Trophoblast cell (in vitro differentiated cells and primary cell): ENCODE measurements at regions not wholly inside any gene's neighbourhood (a gene's known extent, or its start where the extent isn't known, plus 50 kb on each side); places are given as distances from the start of the nearest gene placed in this dataset.

Experiments used
- DNase-seq, 2 donors: peaks; one replicate each; pipeline ENCODE4 v3.0.0-alpha.2; 2016
- H2AFZ ChIP-seq: 2 replicates; pipeline ENCODE4 v1.6.1; 2013; ENCODE audit warnings: low read length, moderate library complexity, mild to moderate bottlenecking; ENCODE audit not compliant: insufficient read depth, poor library complexity
- H2AK5ac ChIP-seq: 2 replicates; pipeline ENCODE4 v1.6.1; 2013; ENCODE audit warnings: mild to moderate bottlenecking, low read length
- H2BK120ac ChIP-seq: 2 replicates; pipeline ENCODE4 v1.6.1; 2013; ENCODE audit warnings: low read length, mild to moderate bottlenecking, moderate library complexity; ENCODE audit not compliant: insufficient read depth, poor library complexity
- H2BK12ac ChIP-seq: 2 replicates; pipeline ENCODE4 v1.6.1; 2013; ENCODE audit warnings: mild to moderate bottlenecking, low read length, moderate library complexity
- H2BK5ac ChIP-seq: 2 replicates; pipeline ENCODE4 v1.6.1; 2013; ENCODE audit warnings: low read length, low read depth, moderate library complexity, mild to moderate bottlenecking; ENCODE audit not compliant: poor library complexity
- H3K14ac ChIP-seq: 2 replicates; pipeline ENCODE4 v1.6.1; 2013; ENCODE audit warnings: mild to moderate bottlenecking, low read length
- H3K18ac ChIP-seq: 2 replicates; pipeline ENCODE4 v1.6.1; 2013; ENCODE audit warnings: mild to moderate bottlenecking, low read length
- H3K23ac ChIP-seq: 2 replicates; pipeline ENCODE4 v1.6.1; 2013; ENCODE audit warnings: low read length
- H3K27ac ChIP-seq: 2 replicates; pipeline ENCODE4 v1.5.1; 2013; ENCODE audit warnings: low read depth, mild to moderate bottlenecking, inconsistent platforms, low read length, moderate library complexity
- H3K27me3 ChIP-seq: 2 replicates; pipeline ENCODE4 v1.6.1; 2013; ENCODE audit warnings: inconsistent platforms, mild to moderate bottlenecking, low read length, moderate library complexity; ENCODE audit not compliant: insufficient read depth
- H3K36me3 ChIP-seq, 2 experiments: 1 replicate in 1 of 2; 2 replicates in 1 of 2; pipeline ENCODE4 v1.6.1; 2013; ENCODE audit warnings: low read length in 2 of 2, mild to moderate bottlenecking in 2 of 2, moderate library complexity in 1 of 2; ENCODE audit not compliant: insufficient read depth in 2 of 2, control insufficient read depth in 1 of 2
- H3K4ac ChIP-seq: 2 replicates; pipeline ENCODE4 v1.6.1; 2013; ENCODE audit warnings: low read depth, mild to moderate bottlenecking, low read length, moderate library complexity
- H3K4me1 ChIP-seq, 2 experiments: 1 replicate in 1 of 2; 2 replicates in 1 of 2; pipeline ENCODE4 v1.6.1; 2013; ENCODE audit warnings: low read length in 2 of 2, mild to moderate bottlenecking in 2 of 2, moderate library complexity in 1 of 2; ENCODE audit not compliant: insufficient read depth in 2 of 2, control insufficient read depth in 1 of 2
- H3K4me2 ChIP-seq: 2 replicates; pipeline ENCODE4 v1.6.1; 2013; ENCODE audit warnings: inconsistent platforms, mild to moderate bottlenecking, low read length, moderate library complexity
- H3K4me3 ChIP-seq: 2 replicates; pipeline ENCODE4 v1.5.1; 2013; ENCODE audit warnings: mild to moderate bottlenecking, low read depth, low read length, inconsistent platforms
- H3K79me1 ChIP-seq: one replicate; pipeline ENCODE4 v1.6.1; 2013; ENCODE audit warnings: low read length
- H3K79me2 ChIP-seq: 2 replicates; pipeline ENCODE4 v1.6.1; 2013; ENCODE audit warnings: low read length, mild to moderate bottlenecking; ENCODE audit not compliant: control insufficient read depth, insufficient read depth, poor library complexity
- H3K9ac ChIP-seq: 2 replicates; pipeline ENCODE4 v1.6.1; 2013; ENCODE audit warnings: mild to moderate bottlenecking, low read length
- H3K9me3 ChIP-seq: 2 replicates; pipeline ENCODE4 v1.6.1; 2013; ENCODE audit warnings: low read depth, mild to moderate bottlenecking, control low read depth, inconsistent platforms, low read length; ENCODE audit not compliant: insufficient read depth
- H4K12ac ChIP-seq: 2 replicates; pipeline ENCODE4 v1.6.1; 2013; ENCODE audit warnings: low read depth, mild to moderate bottlenecking, low read length, moderate library complexity
- H4K8ac ChIP-seq: 2 replicates; pipeline ENCODE4 v1.6.1; 2013; ENCODE audit warnings: low read depth, mild to moderate bottlenecking, low read length, moderate library complexity
- H4K91ac ChIP-seq: one replicate; pipeline ENCODE4 v1.6.1; 2013; ENCODE audit warnings: low read depth, mild to moderate bottlenecking, low read length, moderate library complexity
- WGBS: extraction: QIAGEN DNeasy Blood & Tissue Kit; methylation state at CpG from one replicate; pipeline ENCODE4 v1.1.7; 2013; ENCODE audit warnings: missing lambda C conversion rate; ENCODE audit not compliant: insufficient read length, insufficient coverage; ENCODE audit errors: extremely low coverage; 5-methylcytosine and 5-hydroxymethylcytosine counted together

DNA sequence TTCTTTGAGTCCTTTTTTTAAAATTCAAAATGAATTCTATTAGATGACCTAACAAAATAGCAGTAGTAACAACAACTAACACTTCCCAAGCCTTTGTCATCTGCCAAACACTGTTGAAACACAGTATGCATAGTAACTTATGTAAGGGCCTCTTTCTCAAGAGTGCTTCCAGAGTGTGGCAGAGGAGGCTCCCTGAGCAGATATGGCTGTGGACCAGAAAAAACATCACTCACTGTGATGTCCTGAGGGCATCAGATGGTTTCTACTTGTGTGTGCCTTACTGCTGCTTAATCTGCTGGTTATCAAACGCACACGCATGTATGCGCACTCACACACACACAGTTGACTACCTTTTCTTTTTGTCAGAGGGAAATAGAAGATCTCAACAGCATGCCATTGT is 110.8 kb downstream of the DLEU7 start:
- Histone ChIP-seq H4K91ac (no peak overlapping the region), H2AFZ (no peak overlapping the region), H3K9ac (no peak overlapping the region), H2AK5ac (no peak overlapping the region), H3K79me2 (no peaks in the 10 kb centered on the region), H3K4me2 (no peak overlapping the region), H2BK120ac (no peak overlapping the region), H4K8ac (no peak overlapping the region), H4K12ac (no peak overlapping the region), H3K14ac (no peak overlapping the region), H3K27me3 (no peaks in the 10 kb centered on the region), H3K9me3 (no peaks in the 10 kb centered on the region), H3K27ac (no peak overlapping the region), H3K36me3 (peaks cover 0 to 2% of the 10 kb centered on the region in 2 experiments), H3K4me1 (no peaks in the 10 kb centered on the region), H3K18ac (no peak overlapping the region), H2BK5ac (no peak overlapping the region), H2BK12ac (no peak overlapping the region), H3K23ac (no peak overlapping the region), H3K79me1 (no peaks in the 10 kb centered on the region), H3K4me3 (no peak overlapping the region), H3K4ac (no peak overlapping the region)
- no CpG with 5 or more reads among the region's 3 CpGs for WGBS
- peak in 1 of 2 donors; percentile 17 for DNase-seq

DNA sequence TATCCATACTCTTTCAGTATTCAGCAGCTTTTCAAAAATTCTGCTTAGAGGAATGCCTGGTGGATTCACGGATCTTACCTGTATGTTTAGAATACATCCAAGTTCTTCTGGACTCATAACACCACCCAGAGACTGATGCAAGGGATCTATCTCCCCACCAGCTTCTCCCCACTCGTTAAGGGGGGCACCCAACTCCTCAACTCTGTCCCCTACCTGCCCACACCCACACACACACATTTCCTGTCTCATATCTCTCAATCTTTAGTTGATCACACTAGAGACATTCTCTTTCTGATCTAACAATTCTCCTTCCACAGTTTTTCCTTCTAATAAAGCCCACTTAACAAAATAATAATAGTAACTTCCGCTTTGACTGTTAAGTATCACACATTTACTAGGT is 110.1 kb downstream of the DLEU7 start:
- Histone ChIP-seq H2AK5ac (no peak overlapping the region), H3K36me3 (peaks cover 0 to 2% of the 10 kb centered on the region in 2 experiments), H3K4me1 (no peaks in the 10 kb centered on the region), H3K4ac (no peak overlapping the region), H3K23ac (no peak overlapping the region), H3K79me1 (no peaks in the 10 kb centered on the region), H4K91ac (no peak overlapping the region), H3K9me3 (no peaks in the 10 kb centered on the region), H3K27ac (no peak overlapping the region), H3K4me3 (no peak overlapping the region), H3K9ac (no peak overlapping the region), H2BK120ac (no peak overlapping the region), H3K27me3 (no peaks in the 10 kb centered on the region), H4K12ac (no peak overlapping the region), H3K79me2 (no peaks in the 10 kb centered on the region), H3K18ac (no peak overlapping the region), H2BK12ac (no peak overlapping the region), H3K14ac (no peak overlapping the region), H3K4me2 (no peak overlapping the region), H2BK5ac (no peak overlapping the region), H4K8ac (no peak overlapping the region), H2AFZ (no peak overlapping the region)
- WGBS = no CpG with 5 or more reads among the region's 3 CpGs
- DNase-seq = no peak

GRCh38 chr13:50735071-50735470 is 108.4 kb downstream of the DLEU7 start:
- peaks cover 0 to 2% of the 10 kb centered on the region in 2 experiments for H3K36me3 ChIP-seq
- no peak overlapping the region for H3K4me2 ChIP-seq
- no peaks in the 10 kb centered on the region for H3K9me3 ChIP-seq
- no peaks in the 10 kb centered on the region for H3K27me3 ChIP-seq
- H2AK5ac ChIP-seq = no peak overlapping the region
- H3K27ac ChIP-seq = no peak overlapping the region
- no peak overlapping the region for H2AFZ ChIP-seq
- no peak overlapping the region for H3K18ac ChIP-seq
- no peak for DNase-seq
- no peaks in the 10 kb centered on the region for H3K4me1 ChIP-seq
- H2BK12ac ChIP-seq = no peak overlapping the region
- no peak overlapping the region for H3K14ac ChIP-seq
- H3K79me1 ChIP-seq = no peaks in the 10 kb centered on the region
- H2BK5ac ChIP-seq = no peak overlapping the region
- H4K12ac ChIP-seq = no peak overlapping the region
- no peak overlapping the region for H3K23ac ChIP-seq
- no peak overlapping the region for H3K4me3 ChIP-seq
- no peak overlapping the region for H4K91ac ChIP-seq
- H3K79me2 ChIP-seq = no peaks in the 10 kb centered on the region
- no peak overlapping the region for H3K4ac ChIP-seq
- no peak overlapping the region for H2BK120ac ChIP-seq
- no peak overlapping the region for H4K8ac ChIP-seq
- no peak overlapping the region for H3K9ac ChIP-seq

GRCh38 chr13:50740052-50740741 is 103.3 kb downstream of the DLEU7 start:
- H4K91ac ChIP-seq = no peak overlapping the region
- no peak overlapping the region for H3K4me3 ChIP-seq
- no peaks in the 10 kb centered on the region for H3K36me3 ChIP-seq
- no peak overlapping the region for H2BK12ac ChIP-seq
- H2BK5ac ChIP-seq = no peak overlapping the region
- no peaks in the 10 kb centered on the region for H3K79me2 ChIP-seq
- WGBS = no CpG with 5 or more reads among the region's 3 CpGs
- H4K12ac ChIP-seq = no peak overlapping the region
- H3K14ac ChIP-seq = no peak overlapping the region
- no peak overlapping the region for H2AFZ ChIP-seq
- H3K27me3 ChIP-seq = no peaks in the 10 kb centered on the region
- H2BK120ac ChIP-seq = no peak overlapping the region
- H3K9ac ChIP-seq = no peak overlapping the region
- no peak overlapping the region for H3K4ac ChIP-seq
- no peak overlapping the region for H3K4me2 ChIP-seq
- no peaks in the 10 kb centered on the region for H3K4me1 ChIP-seq
- no peak for DNase-seq
- no peak overlapping the region for H4K8ac ChIP-seq
- no peaks in the 10 kb centered on the region for H3K79me1 ChIP-seq
- H3K9me3 ChIP-seq = no peaks in the 10 kb centered on the region
- H2AK5ac ChIP-seq = no peak overlapping the region
- no peak overlapping the region for H3K18ac ChIP-seq
- H3K23ac ChIP-seq = no peak overlapping the region
- H3K27ac ChIP-seq = no peak overlapping the region
